ENCODE measurements at regions not wholly inside any gene's neighbourhood (a gene's known extent, or its start where the extent isn't known, plus 50 kb on each side); places are given as distances from the start of the nearest gene placed in this dataset.

DNA sequence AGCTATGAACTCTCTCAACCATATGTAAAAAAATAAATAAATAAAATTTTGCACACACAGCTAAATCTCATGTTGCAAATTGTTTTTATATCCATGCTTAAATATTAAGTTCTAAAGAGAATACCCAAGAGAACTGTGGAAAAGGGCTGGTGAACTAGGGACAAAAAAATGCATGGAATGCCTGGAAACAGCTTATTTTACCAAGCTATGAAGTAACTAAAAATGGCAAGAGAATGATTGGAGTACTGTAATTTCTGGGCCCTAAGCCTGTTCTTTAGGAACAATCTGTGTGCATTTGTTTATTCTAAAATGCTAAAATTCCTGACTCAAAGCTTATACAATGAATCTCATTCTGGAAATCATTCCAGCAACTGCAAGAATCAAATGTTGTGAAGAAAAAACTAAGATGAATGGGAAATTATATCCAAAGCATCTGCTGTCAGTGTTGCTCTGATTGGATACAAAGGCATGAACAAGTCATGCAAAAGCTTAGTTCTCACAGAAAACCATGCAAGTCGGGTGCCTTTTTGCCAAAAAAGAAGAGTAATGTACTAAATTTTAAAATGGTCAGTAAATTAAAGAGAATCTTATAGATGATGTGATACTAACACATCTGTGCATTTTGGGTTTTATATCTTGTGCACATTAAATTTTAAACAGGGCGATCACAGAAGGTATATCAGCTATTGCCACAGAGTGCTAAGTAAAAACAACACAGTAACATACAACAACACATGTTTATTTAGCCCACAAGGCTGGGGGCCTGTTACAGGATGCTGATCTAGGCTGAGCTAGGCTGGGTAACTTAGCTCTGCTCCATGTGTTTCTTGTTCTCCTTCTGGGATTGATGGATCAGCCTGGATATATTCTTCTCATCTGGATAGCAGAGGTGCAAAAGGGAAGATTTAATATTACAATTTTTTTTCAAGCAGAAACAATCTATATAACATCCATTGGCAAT lies 453.5 kb upstream of the SEMA3A start:
- POLR2A ChIA-PET: no interaction called here
- CTCF ChIA-PET: interaction anchor here (0.8 to 1.8 kb wide), 7 partner anchors 9 to 33 kb away, joined by 3 to 10 read pairs (median 3); no protein-coding TSS in a partner anchor
- TF ChIP-seq, protein P1, sequence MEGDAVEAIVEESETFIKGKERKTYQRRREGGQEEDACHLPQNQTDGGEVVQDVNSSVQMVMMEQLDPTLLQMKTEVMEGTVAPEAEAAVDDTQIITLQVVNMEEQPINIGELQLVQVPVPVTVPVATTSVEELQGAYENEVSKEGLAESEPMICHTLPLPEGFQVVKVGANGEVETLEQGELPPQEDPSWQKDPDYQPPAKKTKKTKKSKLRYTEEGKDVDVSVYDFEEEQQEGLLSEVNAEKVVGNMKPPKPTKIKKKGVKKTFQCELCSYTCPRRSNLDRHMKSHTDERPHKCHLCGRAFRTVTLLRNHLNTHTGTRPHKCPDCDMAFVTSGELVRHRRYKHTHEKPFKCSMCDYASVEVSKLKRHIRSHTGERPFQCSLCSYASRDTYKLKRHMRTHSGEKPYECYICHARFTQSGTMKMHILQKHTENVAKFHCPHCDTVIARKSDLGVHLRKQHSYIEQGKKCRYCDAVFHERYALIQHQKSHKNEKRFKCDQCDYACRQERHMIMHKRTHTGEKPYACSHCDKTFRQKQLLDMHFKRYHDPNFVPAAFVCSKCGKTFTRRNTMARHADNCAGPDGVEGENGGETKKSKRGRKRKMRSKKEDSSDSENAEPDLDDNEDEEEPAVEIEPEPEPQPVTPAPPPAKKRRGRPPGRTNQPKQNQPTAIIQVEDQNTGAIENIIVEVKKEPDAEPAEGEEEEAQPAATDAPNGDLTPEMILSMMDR (IDR thresholded peaks at IDR 0.05; ENCODE audit: control extremely low read depth, extremely low read depth, low read depth, missing control alignments): no peak
- no peak for DNase-seq (ENCODE audit: extremely low spot score)

DNA sequence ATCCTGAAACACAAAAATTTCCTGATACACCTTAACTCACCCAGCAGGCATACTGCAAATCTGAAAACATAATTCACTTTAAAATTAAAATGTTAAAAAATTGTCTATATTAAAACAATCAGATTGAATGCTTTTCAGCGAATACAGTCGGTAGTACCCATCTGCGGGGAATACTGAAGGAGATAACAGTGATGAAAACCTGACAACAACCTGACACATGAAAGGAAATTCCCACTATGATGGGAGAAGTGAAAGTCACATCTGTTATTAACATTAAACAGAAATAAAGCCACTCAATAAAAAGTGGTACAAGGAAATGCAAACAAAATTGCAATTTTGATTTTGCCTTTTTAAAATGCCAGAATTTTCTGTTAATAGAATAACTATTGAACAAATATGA lies 448.0 kb upstream of the SEMA3A start:
- DNase-seq (ENCODE audit: extremely low spot score): no peak
- ChIA-PET CTCF (no interaction called here), POLR2A (no interaction called here)
- TF ChIP-seq, protein P1 (IDR thresholded peaks at IDR 0.05; ENCODE audit: control extremely low read depth, extremely low read depth, low read depth, missing control alignments): no peak

DNA sequence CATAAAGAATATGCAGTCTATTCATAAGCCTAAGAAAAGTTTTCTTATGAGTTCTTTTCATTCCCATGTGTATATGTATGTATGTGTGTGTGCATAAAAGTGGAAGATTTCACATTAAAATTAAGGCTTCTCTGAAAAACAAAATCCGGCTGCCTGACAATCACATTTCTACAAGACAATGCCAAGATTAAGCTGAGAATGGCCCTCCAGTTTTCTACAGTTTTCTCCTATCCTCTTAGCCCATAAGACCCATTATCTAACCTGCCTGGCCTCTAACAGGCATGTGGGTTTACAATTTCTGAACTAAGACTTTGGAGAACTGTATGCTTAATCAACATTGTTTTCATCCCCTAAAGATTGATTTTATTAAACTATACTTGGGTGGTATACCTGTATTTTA lies 446.0 kb upstream of the SEMA3A start:
- TF ChIP-seq, protein P1 (IDR thresholded peaks at IDR 0.05; ENCODE audit: control extremely low read depth, extremely low read depth, low read depth, missing control alignments): no peak
- ChIA-PET CTCF (no interaction called here), POLR2A (no interaction called here)
- no peak for DNase-seq (ENCODE audit: extremely low spot score)

DNA sequence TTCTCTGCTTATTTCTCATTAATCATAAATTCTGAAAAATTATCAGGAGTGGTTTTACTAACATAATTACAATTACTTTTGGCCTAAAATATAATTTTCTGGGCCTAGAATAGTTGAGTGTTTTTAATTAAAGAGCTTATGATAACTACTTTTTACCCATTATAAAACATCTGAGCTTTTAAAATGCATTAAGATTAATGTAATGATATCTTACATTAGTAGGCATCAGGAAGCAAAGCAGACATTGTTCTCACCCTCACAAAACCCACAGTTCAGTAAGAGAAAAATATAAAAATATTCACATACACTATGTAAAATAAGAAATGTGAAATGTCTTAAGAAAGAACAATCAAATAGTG lies 443.7 kb upstream of the SEMA3A start:
- TF ChIP-seq, protein P1 (IDR thresholded peaks at IDR 0.05; ENCODE audit: control extremely low read depth, extremely low read depth, low read depth, missing control alignments): no peak
- DNase-seq (ENCODE audit: extremely low spot score): no peak
- POLR2A ChIA-PET: no interaction called here
- CTCF ChIA-PET: interaction anchor here (0.8 to 1.7 kb wide), 2 partner anchors 9 kb away, joined by 3 to 4 read pairs; no protein-coding TSS in a partner anchor

DNA sequence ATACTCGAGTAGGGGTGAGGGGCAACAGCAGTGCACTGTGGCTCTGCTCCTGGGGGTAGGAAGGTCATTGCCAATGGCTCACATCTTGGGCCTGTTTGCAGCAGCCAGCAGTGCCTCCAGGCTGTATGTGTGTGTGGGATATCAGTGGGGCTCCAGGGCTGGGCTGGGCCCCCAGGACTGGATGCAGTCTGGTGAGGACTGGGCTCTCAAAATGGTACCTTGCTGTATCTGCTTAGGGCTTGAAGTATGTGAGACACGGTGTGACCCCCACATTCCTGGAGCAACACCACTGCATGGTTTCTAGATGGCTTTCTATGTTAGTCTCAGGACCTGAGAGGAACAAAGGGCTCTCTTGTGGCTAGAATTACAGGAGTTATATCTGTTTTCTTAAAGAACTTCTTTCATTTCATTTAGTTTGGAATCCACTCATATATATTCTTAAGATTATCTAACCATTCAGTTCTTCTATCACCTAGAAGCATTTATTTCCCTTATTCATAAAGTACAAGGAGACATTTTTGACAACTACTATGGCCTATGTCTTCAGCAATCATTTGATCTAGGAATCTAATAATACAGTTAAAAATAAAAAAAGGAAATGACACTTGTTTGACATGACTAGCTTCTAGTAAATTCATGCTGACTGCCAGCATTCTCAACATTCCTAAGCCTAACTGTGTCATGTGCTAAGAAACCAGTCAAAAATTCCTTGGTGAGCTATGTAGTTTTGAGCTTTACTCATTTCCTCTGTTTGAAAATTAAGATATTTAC lies 443.2 kb upstream of the SEMA3A start:
- ChIA-PET CTCF (interaction anchor here (0.8 to 1.7 kb wide), 2 partner anchors 8 to 10 kb away, joined by 3 to 4 read pairs; no protein-coding TSS in a partner anchor), POLR2A (no interaction called here)
- TF ChIP-seq, protein P1 (IDR thresholded peaks at IDR 0.05; ENCODE audit: control extremely low read depth, extremely low read depth, low read depth, missing control alignments): no peak
- no peak for DNase-seq (ENCODE audit: extremely low spot score)

DNA sequence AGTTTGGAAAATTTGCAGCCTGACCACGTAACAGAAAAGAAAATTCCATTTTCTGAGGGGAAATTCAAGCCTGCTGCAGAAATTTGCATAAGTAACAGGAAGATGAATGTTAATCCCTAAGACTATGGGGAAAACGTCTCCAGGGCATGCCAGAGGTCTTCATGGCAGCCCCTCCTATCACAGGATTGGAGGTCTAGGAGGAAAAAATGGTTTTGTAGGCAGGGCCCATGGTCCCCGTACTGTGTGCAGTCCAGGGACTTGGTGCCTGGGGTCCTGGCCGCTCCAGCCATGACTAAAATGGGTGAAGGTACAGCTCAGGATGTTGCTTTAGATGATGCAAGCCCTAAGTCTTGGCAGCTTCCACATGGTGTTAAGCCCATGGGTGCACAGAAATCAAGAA lies 437.3 kb upstream of the SEMA3A start:
- no peak for DNase-seq (ENCODE audit: extremely low spot score)
- CTCF ChIA-PET: no interaction called here
- TF ChIP-seq, protein P1 (IDR thresholded peaks at IDR 0.05; ENCODE audit: control extremely low read depth, extremely low read depth, low read depth, missing control alignments): no peak
- POLR2A ChIA-PET: no interaction called here

All from GM10248 (cell line).